GM21367 (cell line): ENCODE measurements at regions not wholly inside any gene's neighbourhood (a gene's known extent, or its start where the extent isn't known, plus 50 kb on each side); places are given as distances from the start of the nearest gene placed in this dataset.
"Not testable (repeated sequence)": the region's sequence is repeated elsewhere in the genome, so short reads cannot be mapped to it uniquely, and the experiment has no call there.

ENCODE experiments used
- ATAC-seq: cut with Tn5 transposase; IDR thresholded peaks from one replicate; pipeline ENCODE4 v1.9.1; 2021; ENCODE audit not compliant: unreplicated experiment

- not testable (repeated sequence) for ATAC-seq
These were observed 189.4 kb downstream of the TTC6 start for GRCh38 chr14:37784827-37785223.

- ATAC-seq = not testable (repeated sequence)
These were observed 189.9 kb downstream of the TTC6 start for GRCh38 chr14:37785298-37785697.

GRCh38 chr14:37786114-37786625, 190.7 kb downstream of the TTC6 start:
- not testable (repeated sequence) for ATAC-seq

GRCh38 chr14:37787879-37788494, 192.6 kb downstream of the TTC6 start:
- ATAC-seq = no peak

GRCh38 chr14:37791384-37792036, 196.1 kb downstream of the TTC6 start:
- ATAC-seq = no peak

- no peak for ATAC-seq
These were observed 196.7 kb downstream of the TTC6 start for GRCh38 chr14:37792124-37792523.

- no peak for ATAC-seq
These were observed 201.4 kb downstream of the TTC6 start for GRCh38 chr14:37796703-37797416.

- ATAC-seq = no peak
These were observed 202.2 kb downstream of the TTC6 start for GRCh38 chr14:37797675-37798074.

GRCh38 chr14:37807722-37808121, 212.3 kb downstream of the TTC6 start:
- ATAC-seq = no peak

GRCh38 chr14:37810094-37810801, 214.8 kb downstream of the TTC6 start:
- ATAC-seq = no peak

GRCh38 chr14:37813732-37814131, 218.3 kb downstream of the TTC6 start:
- ATAC-seq = no peak

- no peak for ATAC-seq
These were observed 220.7 kb downstream of the TTC6 start for GRCh38 chr14:37816135-37816534.

GRCh38 chr14:37816743-37817295, 221.4 kb downstream of the TTC6 start:
- ATAC-seq = no peak

- ATAC-seq = no peak
These were observed 224.0 kb downstream of the TTC6 start for GRCh38 chr14:37819155-37820015.

- not testable (repeated sequence) for ATAC-seq
These were observed 225.4 kb downstream of the TTC6 start for GRCh38 chr14:37820810-37821209.

- ATAC-seq = no peak
These were observed 229.7 kb downstream of the TTC6 start for GRCh38 chr14:37824939-37825712.

- ATAC-seq = no peak
These were observed 231.4 kb downstream of the TTC6 start for GRCh38 chr14:37826869-37827268.

GRCh38 chr14:37830271-37830670, 234.8 kb downstream of the TTC6 start:
- ATAC-seq = no peak

- no peak for ATAC-seq
These were observed 238.8 kb downstream of the TTC6 start for GRCh38 chr14:37834275-37834674.
